Neural progenitor cell (in vitro differentiated cells): ENCODE measurements at regions not wholly inside any gene's neighbourhood (a gene's known extent, or its start where the extent isn't known, plus 50 kb on each side); places are given as distances from the start of the nearest gene placed in this dataset.

Experiments
- DNase-seq: peaks from one replicate; pipeline ENCODE4 v3.0.0-alpha.2; 2016; ENCODE audit warnings: low spot score
- H2AFZ ChIP-seq: fragments of 200-600 bp; sonication (generic); replicated peaks from 2 replicates; pipeline ENCODE4 v1.6.1; 2016; ENCODE audit warnings: antibody characterized with exemption
- H3F3A ChIP-seq: fragments of 200-600 bp; sonication (generic); 2 replicates; pipeline ENCODE4 v1.6.1; 2016; ENCODE audit warnings: antibody characterized with exemption, low read depth
- H3K27ac ChIP-seq: fragments of 200-600 bp; sonication (generic); 2 replicates; pipeline ENCODE4 v1.5.1; 2016; ENCODE audit warnings: mild to moderate bottlenecking
- H3K27me3 ChIP-seq: fragments of 200-600 bp; sonication (generic); 2 replicates; pipeline ENCODE4 v1.6.1; 2016; ENCODE audit warnings: mild to moderate bottlenecking, moderate library complexity
- H3K36me3 ChIP-seq: fragments of 200-600 bp; sonication (generic); 2 replicates; pipeline ENCODE4 v1.5.1; 2016
- H3K4me1 ChIP-seq: fragments of 200-600 bp; sonication (generic); 2 replicates; pipeline ENCODE4 v1.6.1; 2016; ENCODE audit warnings: mixed run types
- H3K4me2 ChIP-seq: fragments of 200-600 bp; sonication (generic); 2 replicates; pipeline ENCODE4 v1.6.1; 2016
- H3K4me3 ChIP-seq: fragments of 200-600 bp; sonication (generic); 2 replicates; pipeline ENCODE4 v1.5.1; 2016
- H3K79me2 ChIP-seq: fragments of 200-600 bp; sonication (generic); 2 replicates; pipeline ENCODE4 v1.6.1; 2016; ENCODE audit warnings: low read depth
- H3K9ac ChIP-seq: fragments of 200-600 bp; sonication (generic); 2 replicates; pipeline ENCODE4 v1.6.1; 2016
- H3K9me3 ChIP-seq: fragments of 200-600 bp; sonication (generic); 2 replicates; pipeline ENCODE4 v1.5.1; 2016; ENCODE audit warnings: low read depth
- H4K20me1 ChIP-seq: fragments of 200-600 bp; sonication (generic); 2 replicates; pipeline ENCODE4 v1.6.1; 2016; ENCODE audit warnings: low read depth
- H3K27ac Mint-ChIP-seq: 3 replicates; pipeline ENCODE4 v1.8.0; 2021; ENCODE audit warnings: mixed read lengths
- H3K27me3 Mint-ChIP-seq: 2 replicates; pipeline ENCODE4 v1.8.0; 2022; ENCODE audit warnings: low read depth, mild to moderate bottlenecking, inconsistent platforms, moderate library complexity, mixed read lengths; ENCODE audit not compliant: insufficient read depth
- H3K36me3 Mint-ChIP-seq: 3 replicates; pipeline ENCODE4 v1.8.0; 2021; ENCODE audit warnings: mixed read lengths
- H3K4me1 Mint-ChIP-seq: 3 replicates; pipeline ENCODE4 v1.8.0; 2021; ENCODE audit warnings: mixed read lengths
- H3K4me3 Mint-ChIP-seq: 3 replicates; pipeline ENCODE4 v1.8.0; 2021; ENCODE audit warnings: mild to moderate bottlenecking, moderate library complexity, mixed read lengths
- H3K9me3 Mint-ChIP-seq: 3 replicates; pipeline ENCODE4 v1.8.0; 2020; ENCODE audit warnings: mixed read lengths
- EZH2 ChIP-seq: fragments of 200-600 bp; sonication (generic); IDR thresholded peaks from 2 replicates; pipeline ENCODE4 v1.6.1; 2017; ENCODE audit warnings: antibody characterized with exemption, mild to moderate bottlenecking, moderate library complexity
- EZH2phosphoT487 ChIP-seq: fragments of 200-600 bp; sonication (generic); IDR thresholded peaks from 2 replicates; pipeline ENCODE4 v1.6.1; 2017; ENCODE audit warnings: antibody characterized with exemption
- TF ChIP-seq, protein P1 (sequence below): fragments of 200-600 bp; sonication (generic); IDR thresholded peaks from 2 replicates; pipeline ENCODE4 v1.5.1; 2017; ENCODE audit warnings: antibody characterized with exemption, mild to moderate bottlenecking

DNA sequence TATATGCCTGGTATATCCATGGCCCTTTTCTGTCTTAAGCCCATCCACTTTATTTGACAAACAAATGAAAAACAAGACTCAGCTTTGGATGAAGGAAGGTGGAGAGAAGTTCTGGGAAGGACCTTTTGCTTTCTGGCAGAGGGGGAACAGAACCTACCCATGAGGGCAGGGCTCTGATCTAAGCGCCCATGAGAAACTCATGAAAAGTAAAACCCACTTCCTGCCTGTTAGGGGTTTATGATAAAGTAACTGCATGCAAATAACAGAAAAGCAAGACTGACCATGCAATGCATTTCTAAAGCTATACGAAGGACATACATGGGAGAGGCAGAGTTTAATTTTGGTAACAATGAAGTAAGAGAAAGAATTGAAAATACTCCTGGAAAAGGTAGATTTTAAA, 181.9 kb upstream of the ADRA1B start:
- H3K9me3 ChIP-seq: no peaks in the 10 kb centered on the region
- H3K27me3 ChIP-seq: no peaks in the 10 kb centered on the region

DNA sequence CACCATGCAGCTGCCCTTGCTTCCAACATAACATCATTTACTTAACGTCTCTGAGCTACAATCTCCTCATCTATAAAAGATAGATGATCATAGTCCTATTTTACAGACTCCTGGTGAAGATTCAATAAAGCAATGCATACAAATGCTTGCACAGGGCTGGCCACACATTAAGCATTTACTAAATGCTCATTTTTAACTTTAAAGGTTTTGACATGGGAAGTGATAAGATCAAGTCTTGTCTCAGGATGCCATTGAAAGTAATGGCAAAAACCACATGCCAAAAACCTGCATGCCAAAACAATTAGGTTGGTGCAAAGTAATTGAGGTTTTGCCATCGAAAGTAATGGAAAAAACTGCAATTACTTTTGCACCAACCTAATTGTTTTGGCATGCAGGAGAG, 181.2 kb upstream of the ADRA1B start:
- DNase-seq: no peak
- Histone ChIP-seq H3K4me1 (no peaks in the 10 kb centered on the region), H3K27ac (no peak overlapping the region), H3K4me3 (no peak overlapping the region), H3K9ac (no peak overlapping the region), H3K27me3 (no peaks in the 10 kb centered on the region), H3K4me2 (no peak overlapping the region), H3K9me3 (no peaks in the 10 kb centered on the region), H2AFZ (no peak overlapping the region), H3K79me2 (no peaks in the 10 kb centered on the region), H3F3A (no peaks in the 10 kb centered on the region), H3K36me3 (no peaks in the 10 kb centered on the region), H4K20me1 (no peaks in the 10 kb centered on the region)
- Mint-ChIP-seq H3K36me3 (no peaks in the 10 kb centered on the region), H3K27ac (no peak overlapping the region), H3K27me3 (peaks cover 3% of the 10 kb centered on the region), H3K4me3 (no peak overlapping the region), H3K4me1 (no peaks in the 10 kb centered on the region), H3K9me3 (no peaks in the 10 kb centered on the region)
- TF ChIP-seq EZH2phosphoT487 (no peak), EZH2 (no peak)
- TF ChIP-seq, protein P1, sequence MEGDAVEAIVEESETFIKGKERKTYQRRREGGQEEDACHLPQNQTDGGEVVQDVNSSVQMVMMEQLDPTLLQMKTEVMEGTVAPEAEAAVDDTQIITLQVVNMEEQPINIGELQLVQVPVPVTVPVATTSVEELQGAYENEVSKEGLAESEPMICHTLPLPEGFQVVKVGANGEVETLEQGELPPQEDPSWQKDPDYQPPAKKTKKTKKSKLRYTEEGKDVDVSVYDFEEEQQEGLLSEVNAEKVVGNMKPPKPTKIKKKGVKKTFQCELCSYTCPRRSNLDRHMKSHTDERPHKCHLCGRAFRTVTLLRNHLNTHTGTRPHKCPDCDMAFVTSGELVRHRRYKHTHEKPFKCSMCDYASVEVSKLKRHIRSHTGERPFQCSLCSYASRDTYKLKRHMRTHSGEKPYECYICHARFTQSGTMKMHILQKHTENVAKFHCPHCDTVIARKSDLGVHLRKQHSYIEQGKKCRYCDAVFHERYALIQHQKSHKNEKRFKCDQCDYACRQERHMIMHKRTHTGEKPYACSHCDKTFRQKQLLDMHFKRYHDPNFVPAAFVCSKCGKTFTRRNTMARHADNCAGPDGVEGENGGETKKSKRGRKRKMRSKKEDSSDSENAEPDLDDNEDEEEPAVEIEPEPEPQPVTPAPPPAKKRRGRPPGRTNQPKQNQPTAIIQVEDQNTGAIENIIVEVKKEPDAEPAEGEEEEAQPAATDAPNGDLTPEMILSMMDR: no peak

More for the DNA sequence above, 181.9 kb upstream of the ADRA1B start:
- no peak overlapping the region for H3K27ac Mint-ChIP-seq
- Histone ChIP-seq H3K4me2 (no peak overlapping the region), H3K36me3 (no peaks in the 10 kb centered on the region), H3F3A (no peaks in the 10 kb centered on the region), H2AFZ (no peak overlapping the region), H3K79me2 (no peaks in the 10 kb centered on the region), H4K20me1 (no peaks in the 10 kb centered on the region), H3K4me3 (no peak overlapping the region), H3K4me1 (no peaks in the 10 kb centered on the region), H3K9ac (no peak overlapping the region), H3K27ac (no peak overlapping the region)
- no peak for DNase-seq
- no peak overlapping the region for H3K4me3 Mint-ChIP-seq
- no peaks in the 10 kb centered on the region for H3K9me3 Mint-ChIP-seq
- H3K27me3 Mint-ChIP-seq: peaks cover 5% of the 10 kb centered on the region
- H3K36me3 Mint-ChIP-seq: no peaks in the 10 kb centered on the region
- H3K4me1 Mint-ChIP-seq: no peaks in the 10 kb centered on the region
- TF ChIP-seq EZH2phosphoT487 (no peak), EZH2 (no peak)
- TF ChIP-seq, protein P1: no peak

DNA sequence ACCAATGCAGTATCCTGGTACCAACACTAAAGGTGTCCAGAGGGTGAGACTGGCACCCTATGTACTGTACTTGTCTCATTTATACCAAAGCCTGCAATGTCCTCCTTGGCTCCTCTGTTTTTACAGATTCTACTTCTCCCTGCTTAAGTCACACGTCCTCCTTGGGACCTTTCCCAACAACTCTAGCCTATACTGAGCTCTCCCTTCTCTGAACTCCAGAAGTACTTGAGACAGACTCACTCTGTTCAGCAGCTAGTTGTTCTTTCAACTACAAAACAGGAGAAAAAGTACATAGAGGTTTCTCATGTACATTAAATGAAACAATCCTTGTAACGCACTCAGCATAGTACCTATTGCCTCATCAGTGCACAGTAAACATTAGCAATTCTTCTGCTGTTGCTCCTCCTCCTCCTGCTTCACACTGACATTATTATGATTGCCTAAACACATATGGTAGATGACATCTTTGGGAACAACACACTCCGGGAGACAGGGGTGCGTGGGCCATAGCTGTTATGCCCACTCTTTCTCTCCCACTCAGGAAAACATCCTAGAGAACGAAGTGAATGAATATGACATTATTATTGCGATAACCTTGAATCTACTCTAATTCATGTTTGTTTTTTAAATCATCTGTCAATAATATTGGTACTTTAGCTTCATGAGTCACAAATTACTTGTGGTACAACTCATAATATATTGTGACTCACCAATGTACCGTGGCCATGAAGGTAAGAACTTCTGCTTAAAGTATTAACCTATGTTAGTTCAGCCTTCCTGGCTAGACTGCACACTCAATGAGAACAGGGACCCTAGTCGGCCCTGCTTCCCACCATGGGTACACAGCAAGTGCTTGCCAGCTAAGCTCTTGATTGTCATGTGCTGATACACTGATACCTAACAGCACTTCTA, 180.3 kb upstream of the ADRA1B start:
- Histone ChIP-seq H3K4me2 (no peak overlapping the region), H3K4me3 (no peak overlapping the region), H3K27me3 (no peaks in the 10 kb centered on the region), H3F3A (no peaks in the 10 kb centered on the region), H3K27ac (no peak overlapping the region), H3K36me3 (no peaks in the 10 kb centered on the region), H4K20me1 (no peaks in the 10 kb centered on the region), H3K9me3 (no peaks in the 10 kb centered on the region), H2AFZ (no peak overlapping the region), H3K79me2 (no peaks in the 10 kb centered on the region), H3K4me1 (no peaks in the 10 kb centered on the region), H3K9ac (no peak overlapping the region)
- Mint-ChIP-seq H3K4me1 (no peaks in the 10 kb centered on the region), H3K27me3 (no peaks in the 10 kb centered on the region), H3K9me3 (peaks cover 2% of the 10 kb centered on the region), H3K4me3 (no peak overlapping the region), H3K27ac (no peak overlapping the region), H3K36me3 (no peaks in the 10 kb centered on the region)
- TF ChIP-seq, protein P1: no peak
- TF ChIP-seq EZH2phosphoT487: no peak
- TF ChIP-seq EZH2: no peak
- DNase-seq: no peak
